Natural killer cell (primary cell): ENCODE measurements at regions not wholly inside any gene's neighbourhood (a gene's known extent, or its start where the extent isn't known, plus 50 kb on each side); places are given as distances from the start of the nearest gene placed in this dataset.

ENCODE experiments used
- ATAC-seq, 3 donors: fragments of 150-1000 bp in 2 of 3; fragments of 200-7000 bp in 1 of 3; cut with Tn5 transposase; 1 replicate in 1 of 3; 2 replicates in 2 of 3; pipeline ENCODE4 v1.10.0; 2021; ENCODE audit warnings: mild to moderate bottlenecking in 2 of 3, moderate library complexity in 2 of 3
- DNase-seq, 2 donors: peaks; one replicate each; pipeline versions ENCODE4 v3.0.0 to v3.0.0-alpha.2; 2013 to 2021; ENCODE audit warnings: mixed read lengths in 1 of 2
- H3K27ac ChIP-seq: one replicate; pipeline ENCODE4 v1.5.1; 2013; ENCODE audit warnings: mild to moderate bottlenecking, low read length
- H3K27me3 ChIP-seq: one replicate; pipeline ENCODE4 v1.6.1; 2013; ENCODE audit warnings: low read length; ENCODE audit not compliant: control insufficient read depth, insufficient read depth
- H3K36me3 ChIP-seq: one replicate; pipeline ENCODE4 v1.6.1; 2013; ENCODE audit warnings: low read length; ENCODE audit not compliant: control insufficient read depth, insufficient read depth
- H3K4me1 ChIP-seq: one replicate; pipeline ENCODE4 v1.6.1; 2013; ENCODE audit warnings: low read length; ENCODE audit not compliant: control insufficient read depth, insufficient read depth
- H3K4me3 ChIP-seq: one replicate; pipeline ENCODE4 v1.5.1; 2013; ENCODE audit warnings: low read length
- H3K9me3 ChIP-seq: one replicate; pipeline ENCODE4 v1.6.1; 2013; ENCODE audit warnings: low read length; ENCODE audit not compliant: control insufficient read depth, insufficient read depth
- H3K27ac Mint-ChIP-seq, 2 donors: one replicate each; pipeline ENCODE4 v1.8.0; 2022; ENCODE audit warnings: mild to moderate bottlenecking in 2 of 2, mixed read lengths in 2 of 2, moderate library complexity in 1 of 2
- H3K27me3 Mint-ChIP-seq, 2 donors: one replicate each; pipeline ENCODE4 v1.8.0; 2022; ENCODE audit warnings: low read depth in 2 of 2, mixed read lengths in 2 of 2
- H3K36me3 Mint-ChIP-seq: one replicate; pipeline ENCODE4 v1.8.0; 2022; ENCODE audit warnings: mixed read lengths
- H3K4me1 Mint-ChIP-seq, 2 donors: one replicate each; pipeline ENCODE4 v1.8.0; 2022; ENCODE audit warnings: mixed read lengths in 2 of 2
- H3K4me3 Mint-ChIP-seq: one replicate; pipeline ENCODE4 v1.8.0; 2022; ENCODE audit warnings: mild to moderate bottlenecking, moderate library complexity, mixed read lengths
- H3K9me3 Mint-ChIP-seq, 2 donors: one replicate each; pipeline ENCODE4 v1.8.0; 2022; ENCODE audit warnings: mixed read lengths in 2 of 2
- WGBS: methylation state at CpG from one replicate; pipeline ENCODE4 v1.1.7; 2013; ENCODE audit warnings: missing lambda C conversion rate; ENCODE audit not compliant: insufficient coverage; 5-methylcytosine and 5-hydroxymethylcytosine counted together
- intact Hi-C: fragments of 100-400 bp; cut with micrococcal nuclease; formaldehyde crosslinking; loops from one replicate; pipeline ENCODE4 v1.14.2; 2022
- TF ChIP-seq, protein P1 (sequence below): fragments of 200-600 bp; IDR thresholded peaks from one replicate; pipeline ENCODE4 v1.8.0; 2022; ENCODE audit warnings: antibody characterized with exemption

DNA sequence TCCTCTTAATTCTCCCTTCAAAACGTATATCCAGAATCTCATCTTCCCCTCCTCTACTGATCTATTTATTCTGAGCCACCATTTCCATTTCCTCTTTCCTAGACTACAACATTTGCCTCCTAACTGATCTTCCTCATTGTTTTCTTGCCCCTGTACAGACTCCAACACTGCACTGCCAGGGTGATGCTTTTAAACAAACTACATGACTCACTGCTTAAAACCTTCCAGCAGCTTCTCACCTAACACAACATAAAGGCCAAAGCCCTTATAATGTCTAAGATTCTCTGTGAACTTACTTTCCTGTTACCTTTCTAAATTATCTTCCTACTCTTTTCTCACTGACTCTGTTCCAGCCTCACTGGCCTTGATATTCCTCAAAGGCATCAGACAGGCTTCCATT is 161.0 kb upstream of the HS3ST1 start:
- H3K27me3 Mint-ChIP-seq = peaks cover 0 to 6% of the 10 kb centered on the region in 2 donors
- H3K9me3 Mint-ChIP-seq = peaks cover 0 to 5% of the 10 kb centered on the region in 2 donors
- intact Hi-C loops = no loop called here

DNA sequence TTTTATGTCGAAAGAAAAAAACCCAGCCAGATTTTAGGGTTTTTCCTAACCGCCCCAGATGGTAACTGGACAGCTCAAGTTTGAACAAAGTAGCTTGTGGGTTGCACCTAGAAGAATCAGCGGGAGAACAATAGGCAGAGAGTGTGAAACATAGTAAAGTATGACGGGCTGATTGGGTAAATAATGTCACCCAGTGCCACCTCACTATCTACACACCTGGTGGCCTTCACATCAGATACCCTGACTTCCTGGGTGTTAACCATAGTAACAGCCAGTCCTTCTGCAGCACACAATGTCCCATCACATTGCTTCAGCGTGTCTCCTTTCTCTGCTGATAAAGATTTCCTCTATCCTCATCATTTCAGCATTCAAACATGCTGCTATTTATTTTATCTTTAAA is 159.1 kb upstream of the HS3ST1 start:
- no peak overlapping the region for H3K27ac Mint-ChIP-seq
- no peaks in the 10 kb centered on the region for H3K36me3 Mint-ChIP-seq
- no peaks in the 10 kb centered on the region for H3K27me3 ChIP-seq
- WGBS = 88% methylated on average over 5 of the region's 5 CpGs
- intact Hi-C loops = no loop called here
- no peaks in the 10 kb centered on the region for H3K4me1 ChIP-seq
- no peaks in the 10 kb centered on the region for H3K9me3 ChIP-seq
- DNase-seq = no peak
- no peaks in the 10 kb centered on the region for H3K4me1 Mint-ChIP-seq
- H3K27ac ChIP-seq = no peak overlapping the region
- H3K4me3 ChIP-seq = no peak overlapping the region
- H3K27me3 Mint-ChIP-seq = peaks cover 0 to 6% of the 10 kb centered on the region in 2 donors
- no peak for ATAC-seq
- no peak overlapping the region for H3K4me3 Mint-ChIP-seq
- TF ChIP-seq, protein P1, sequence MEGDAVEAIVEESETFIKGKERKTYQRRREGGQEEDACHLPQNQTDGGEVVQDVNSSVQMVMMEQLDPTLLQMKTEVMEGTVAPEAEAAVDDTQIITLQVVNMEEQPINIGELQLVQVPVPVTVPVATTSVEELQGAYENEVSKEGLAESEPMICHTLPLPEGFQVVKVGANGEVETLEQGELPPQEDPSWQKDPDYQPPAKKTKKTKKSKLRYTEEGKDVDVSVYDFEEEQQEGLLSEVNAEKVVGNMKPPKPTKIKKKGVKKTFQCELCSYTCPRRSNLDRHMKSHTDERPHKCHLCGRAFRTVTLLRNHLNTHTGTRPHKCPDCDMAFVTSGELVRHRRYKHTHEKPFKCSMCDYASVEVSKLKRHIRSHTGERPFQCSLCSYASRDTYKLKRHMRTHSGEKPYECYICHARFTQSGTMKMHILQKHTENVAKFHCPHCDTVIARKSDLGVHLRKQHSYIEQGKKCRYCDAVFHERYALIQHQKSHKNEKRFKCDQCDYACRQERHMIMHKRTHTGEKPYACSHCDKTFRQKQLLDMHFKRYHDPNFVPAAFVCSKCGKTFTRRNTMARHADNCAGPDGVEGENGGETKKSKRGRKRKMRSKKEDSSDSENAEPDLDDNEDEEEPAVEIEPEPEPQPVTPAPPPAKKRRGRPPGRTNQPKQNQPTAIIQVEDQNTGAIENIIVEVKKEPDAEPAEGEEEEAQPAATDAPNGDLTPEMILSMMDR = no peak
- H3K9me3 Mint-ChIP-seq = peaks cover 0 to 5% of the 10 kb centered on the region in 2 donors
- H3K36me3 ChIP-seq = no peaks in the 10 kb centered on the region

More for the DNA sequence above, 161.0 kb upstream of the HS3ST1 start:
- Histone ChIP-seq H3K36me3 (no peaks in the 10 kb centered on the region), H3K27me3 (no peaks in the 10 kb centered on the region), H3K4me3 (no peak overlapping the region), H3K9me3 (no peaks in the 10 kb centered on the region), H3K27ac (no peak overlapping the region), H3K4me1 (no peaks in the 10 kb centered on the region)
- WGBS = 73% methylated on average over 1 of the region's 1 CpG
- DNase-seq (no peak), ATAC-seq (no peak)
- Mint-ChIP-seq H3K4me1 (no peaks in the 10 kb centered on the region), H3K4me3 (no peak overlapping the region), H3K36me3 (no peaks in the 10 kb centered on the region), H3K27ac (no peak overlapping the region)
- TF ChIP-seq, protein P1 = no peak

DNA sequence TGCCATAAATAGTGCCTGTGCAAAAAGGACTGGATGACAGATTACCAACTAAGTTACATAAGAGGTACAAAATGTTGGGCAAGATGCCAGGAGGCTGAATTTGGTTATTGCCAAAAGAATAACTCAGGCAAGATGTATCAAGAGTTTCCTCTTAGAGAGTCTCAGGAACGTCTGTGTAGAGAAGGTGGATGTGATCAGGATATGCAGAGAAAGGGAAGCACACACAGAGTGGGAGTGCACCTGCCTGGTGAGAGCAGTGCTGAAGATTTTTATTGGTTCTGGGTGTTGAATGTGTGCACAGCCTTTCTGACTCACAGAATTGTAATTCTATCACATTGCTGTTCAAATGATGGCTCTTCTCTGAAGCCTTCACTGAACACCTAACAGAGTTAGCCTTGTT is 156.8 kb upstream of the HS3ST1 start:
- Histone ChIP-seq H3K9me3 (no peaks in the 10 kb centered on the region), H3K27me3 (no peaks in the 10 kb centered on the region), H3K4me1 (no peaks in the 10 kb centered on the region), H3K27ac (no peak overlapping the region), H3K36me3 (no peaks in the 10 kb centered on the region), H3K4me3 (no peak overlapping the region)
- 5% methylated on average over 1 of the region's 1 CpG for WGBS
- intact Hi-C loops = no loop called here
- ATAC-seq (no peak), DNase-seq (no peak)
- TF ChIP-seq, protein P1 = no peak
- Mint-ChIP-seq H3K4me3 (no peak overlapping the region), H3K9me3 (peaks cover 6% of the 10 kb centered on the region in 2 donors), H3K36me3 (no peaks in the 10 kb centered on the region), H3K4me1 (no peaks in the 10 kb centered on the region), H3K27me3 (peaks cover 0 to 6% of the 10 kb centered on the region in 2 donors), H3K27ac (no peak overlapping the region)

DNA sequence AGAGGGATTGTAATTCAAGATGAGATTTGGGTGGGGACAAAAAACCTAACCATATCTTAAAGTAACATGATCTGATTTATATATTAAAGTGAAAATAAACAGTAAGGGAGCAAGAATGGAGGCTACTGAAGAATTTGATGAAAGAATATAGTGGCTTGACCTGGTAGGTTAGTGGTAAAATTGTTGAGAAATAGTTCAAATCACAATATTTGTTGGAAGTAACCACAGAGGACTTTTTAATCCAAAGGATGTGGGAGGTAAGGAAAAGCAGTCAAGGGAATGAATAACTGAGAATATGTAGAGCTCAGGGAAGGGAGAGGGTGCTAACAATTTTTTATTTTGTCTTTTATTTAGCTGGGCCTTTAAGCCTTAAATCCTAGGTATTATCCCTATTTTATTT is 139.8 kb upstream of the HS3ST1 start:
- no peaks in the 10 kb centered on the region for H3K4me1 ChIP-seq
- Mint-ChIP-seq H3K4me1 (no peaks in the 10 kb centered on the region), H3K27ac (no peak overlapping the region), H3K27me3 (no peaks in the 10 kb centered on the region), H3K36me3 (no peaks in the 10 kb centered on the region), H3K4me3 (no peak overlapping the region), H3K9me3 (no peaks in the 10 kb centered on the region)
- no peak overlapping the region for H3K4me3 ChIP-seq
- H3K9me3 ChIP-seq = no peaks in the 10 kb centered on the region
- H3K27me3 ChIP-seq = no peaks in the 10 kb centered on the region
- H3K36me3 ChIP-seq = no peaks in the 10 kb centered on the region
- DNase-seq = no peak
- no peak overlapping the region for H3K27ac ChIP-seq
- intact Hi-C loops = no loop called here
- TF ChIP-seq, protein P1 = no peak
- no peak for ATAC-seq
